ENCODE measurements at regions not wholly inside any gene's neighbourhood (a gene's known extent, or its start where the extent isn't known, plus 50 kb on each side); places are given as distances from the start of the nearest gene placed in this dataset.
"Not testable (repeated sequence)": the region's sequence is repeated elsewhere in the genome, so short reads cannot be mapped to it uniquely, and the experiment has no call there.

- no peak overlapping the region for H3K4me3 ChIP-seq (ENCODE audit: low read depth, low read length)
- TF ChIP-seq, protein P1, sequence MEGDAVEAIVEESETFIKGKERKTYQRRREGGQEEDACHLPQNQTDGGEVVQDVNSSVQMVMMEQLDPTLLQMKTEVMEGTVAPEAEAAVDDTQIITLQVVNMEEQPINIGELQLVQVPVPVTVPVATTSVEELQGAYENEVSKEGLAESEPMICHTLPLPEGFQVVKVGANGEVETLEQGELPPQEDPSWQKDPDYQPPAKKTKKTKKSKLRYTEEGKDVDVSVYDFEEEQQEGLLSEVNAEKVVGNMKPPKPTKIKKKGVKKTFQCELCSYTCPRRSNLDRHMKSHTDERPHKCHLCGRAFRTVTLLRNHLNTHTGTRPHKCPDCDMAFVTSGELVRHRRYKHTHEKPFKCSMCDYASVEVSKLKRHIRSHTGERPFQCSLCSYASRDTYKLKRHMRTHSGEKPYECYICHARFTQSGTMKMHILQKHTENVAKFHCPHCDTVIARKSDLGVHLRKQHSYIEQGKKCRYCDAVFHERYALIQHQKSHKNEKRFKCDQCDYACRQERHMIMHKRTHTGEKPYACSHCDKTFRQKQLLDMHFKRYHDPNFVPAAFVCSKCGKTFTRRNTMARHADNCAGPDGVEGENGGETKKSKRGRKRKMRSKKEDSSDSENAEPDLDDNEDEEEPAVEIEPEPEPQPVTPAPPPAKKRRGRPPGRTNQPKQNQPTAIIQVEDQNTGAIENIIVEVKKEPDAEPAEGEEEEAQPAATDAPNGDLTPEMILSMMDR (conservative IDR thresholded peaks at IDR 0.05; ENCODE audit: low read depth, low read length) = no peak
- no peak for DNase-seq (ENCODE audit: low read depth)
Measured at GRCh38 chr15:79779746-79780145, 117.1 kb downstream of the MTHFS start.

GRCh38 chr15:79782307-79782706 lies 114.5 kb downstream of the MTHFS start:
- not testable (repeated sequence) for H3K4me3 ChIP-seq (ENCODE audit: low read depth, low read length); DNase-seq (ENCODE audit: low read depth)
